Stimulated activated CD4-positive, alpha-beta T cell treated with anti-CD3 and anti-CD28 coated beads, Interleukin-12 subunit alpha, Interleukin-12 subunit beta, amount 100 ng/mL, for 48 hours (primary cell): ENCODE measurements at regions not wholly inside any gene's neighbourhood (a gene's known extent, or its start where the extent isn't known, plus 50 kb on each side); places are given as distances from the start of the nearest gene placed in this dataset.

Experiments used
- DNase-seq, 3 donors: peaks; one replicate each; pipeline ENCODE4 v3.0.0-alpha.2; 2020; ENCODE audit warnings: low read depth in 2 of 3, low spot score in 1 of 3

- DNase-seq = no peak
Observed at GRCh38 chrX:96619588-96619987, 65.1 kb upstream of the DIAPH2 start.

- DNase-seq = no peak
Observed at GRCh38 chrX:96621811-96622210, 62.8 kb upstream of the DIAPH2 start.
